ENCODE measurements at regions not wholly inside any gene's neighbourhood (a gene's known extent, or its start where the extent isn't known, plus 50 kb on each side); places are given as distances from the start of the nearest gene placed in this dataset.

DNA sequence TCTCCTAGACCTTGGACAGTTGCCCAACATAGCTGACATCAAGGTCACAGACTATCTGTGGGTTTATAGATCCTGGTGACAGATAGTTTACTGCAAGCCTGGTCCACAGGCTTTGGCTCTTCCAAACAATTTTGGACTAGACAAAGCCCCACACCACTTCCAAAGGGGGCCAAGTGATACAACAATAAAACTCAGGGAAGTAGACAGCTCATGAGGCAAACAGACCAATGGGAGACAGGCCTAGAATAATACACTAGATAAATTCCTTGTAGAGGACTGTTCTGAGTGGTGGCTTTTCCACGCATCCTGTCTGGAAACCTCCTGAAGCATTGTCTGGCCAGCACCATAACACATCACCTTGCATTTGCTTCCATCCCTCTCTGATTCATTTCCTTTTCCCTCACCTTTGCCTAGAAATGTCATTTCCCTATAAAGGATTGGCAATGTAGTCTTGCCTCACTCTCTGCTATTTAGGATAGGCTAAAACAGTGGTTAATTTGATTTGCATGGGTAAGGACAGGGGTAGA, 284.2 kb downstream of the POU4F1 start:
- H3K36me3 Mint-ChIP-seq (ENCODE audit: unreplicated experiment) = no peaks in the 10 kb centered on the region
- no peak overlapping the region for H3K4me3 Mint-ChIP-seq (ENCODE audit: unreplicated experiment)
- no peak overlapping the region for H3K27ac Mint-ChIP-seq (ENCODE audit: unreplicated experiment)
- DNase-seq (ENCODE audit: extremely low spot score, unreplicated experiment) = no peak
- H3K27me3 Mint-ChIP-seq (ENCODE audit: unreplicated experiment) = no peaks in the 10 kb centered on the region
- no peaks in the 10 kb centered on the region for H3K9me3 Mint-ChIP-seq (ENCODE audit: unreplicated experiment)
- TF ChIP-seq, protein P1, sequence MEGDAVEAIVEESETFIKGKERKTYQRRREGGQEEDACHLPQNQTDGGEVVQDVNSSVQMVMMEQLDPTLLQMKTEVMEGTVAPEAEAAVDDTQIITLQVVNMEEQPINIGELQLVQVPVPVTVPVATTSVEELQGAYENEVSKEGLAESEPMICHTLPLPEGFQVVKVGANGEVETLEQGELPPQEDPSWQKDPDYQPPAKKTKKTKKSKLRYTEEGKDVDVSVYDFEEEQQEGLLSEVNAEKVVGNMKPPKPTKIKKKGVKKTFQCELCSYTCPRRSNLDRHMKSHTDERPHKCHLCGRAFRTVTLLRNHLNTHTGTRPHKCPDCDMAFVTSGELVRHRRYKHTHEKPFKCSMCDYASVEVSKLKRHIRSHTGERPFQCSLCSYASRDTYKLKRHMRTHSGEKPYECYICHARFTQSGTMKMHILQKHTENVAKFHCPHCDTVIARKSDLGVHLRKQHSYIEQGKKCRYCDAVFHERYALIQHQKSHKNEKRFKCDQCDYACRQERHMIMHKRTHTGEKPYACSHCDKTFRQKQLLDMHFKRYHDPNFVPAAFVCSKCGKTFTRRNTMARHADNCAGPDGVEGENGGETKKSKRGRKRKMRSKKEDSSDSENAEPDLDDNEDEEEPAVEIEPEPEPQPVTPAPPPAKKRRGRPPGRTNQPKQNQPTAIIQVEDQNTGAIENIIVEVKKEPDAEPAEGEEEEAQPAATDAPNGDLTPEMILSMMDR (IDR thresholded peaks at IDR 0.05) = no peak
- H3K4me1 Mint-ChIP-seq (ENCODE audit: unreplicated experiment) = no peaks in the 10 kb centered on the region

DNA sequence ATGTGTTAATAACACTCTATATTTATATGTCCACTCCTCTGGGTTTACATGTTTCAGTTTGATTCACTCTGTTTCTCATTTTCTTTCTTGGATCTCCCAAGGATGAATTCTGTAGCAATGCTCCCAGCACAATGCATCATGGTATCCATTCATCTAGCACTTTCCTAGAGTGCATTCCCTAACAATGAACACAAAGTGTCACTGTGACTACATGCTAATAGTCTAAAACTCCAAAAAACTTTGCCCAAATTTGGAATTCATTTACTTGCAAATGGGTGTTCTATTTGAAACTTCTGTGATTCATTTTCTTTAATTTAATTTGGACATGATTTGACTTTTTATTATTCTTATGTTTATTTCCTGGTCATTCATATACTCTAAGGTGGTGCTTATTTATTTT, 286.3 kb downstream of the POU4F1 start:
- Mint-ChIP-seq H3K27me3 (ENCODE audit: unreplicated experiment) (no peaks in the 10 kb centered on the region), H3K4me1 (ENCODE audit: unreplicated experiment) (no peaks in the 10 kb centered on the region), H3K27ac (ENCODE audit: unreplicated experiment) (no peak overlapping the region), H3K4me3 (ENCODE audit: unreplicated experiment) (no peak overlapping the region), H3K36me3 (ENCODE audit: unreplicated experiment) (no peaks in the 10 kb centered on the region), H3K9me3 (ENCODE audit: unreplicated experiment) (no peaks in the 10 kb centered on the region)
- no peak for DNase-seq (ENCODE audit: extremely low spot score, unreplicated experiment)
- TF ChIP-seq, protein P1 (IDR thresholded peaks at IDR 0.05) = peak; percentile 25

DNA sequence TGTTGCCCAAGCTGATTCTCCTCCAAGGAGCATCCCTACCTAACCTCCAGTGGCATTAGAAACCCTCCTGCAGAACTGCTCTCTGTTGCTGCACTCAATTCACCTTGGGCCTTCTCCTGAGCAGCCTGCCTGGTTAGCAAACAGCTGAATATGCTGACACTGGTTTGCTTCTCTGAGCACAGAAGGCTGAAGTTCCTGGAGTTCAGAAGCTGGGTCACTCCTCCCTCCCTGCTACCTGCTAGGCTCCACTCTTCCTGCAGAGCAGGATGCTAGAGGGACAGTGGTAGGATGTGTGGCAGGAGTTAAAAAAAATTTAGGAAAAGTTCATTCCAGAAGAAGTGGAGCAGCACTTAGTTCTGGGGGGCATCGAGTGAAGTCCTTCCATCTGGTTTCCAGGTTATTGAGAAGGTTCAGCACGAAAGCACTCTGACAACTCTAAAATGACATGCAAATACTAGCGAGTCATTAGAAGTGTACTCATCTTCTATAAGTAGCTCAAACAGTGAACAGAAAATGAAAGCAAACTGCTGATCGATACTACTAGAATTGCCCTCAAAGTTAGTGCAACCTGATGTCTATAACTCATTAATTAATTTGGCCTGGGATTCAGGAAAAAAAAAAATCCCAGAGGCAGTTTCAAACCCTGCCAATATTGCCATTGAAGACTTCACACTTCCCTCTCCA, 293.7 kb downstream of the POU4F1 start:
- no peak overlapping the region for H3K27ac Mint-ChIP-seq (ENCODE audit: unreplicated experiment)
- H3K36me3 Mint-ChIP-seq (ENCODE audit: unreplicated experiment) = no peaks in the 10 kb centered on the region
- TF ChIP-seq, protein P1 (IDR thresholded peaks at IDR 0.05) = no peak
- no peak for DNase-seq (ENCODE audit: extremely low spot score, unreplicated experiment)
- H3K27me3 Mint-ChIP-seq (ENCODE audit: unreplicated experiment) = no peaks in the 10 kb centered on the region
- no peaks in the 10 kb centered on the region for H3K9me3 Mint-ChIP-seq (ENCODE audit: unreplicated experiment)
- H3K4me3 Mint-ChIP-seq (ENCODE audit: unreplicated experiment) = no peak overlapping the region
- no peaks in the 10 kb centered on the region for H3K4me1 Mint-ChIP-seq (ENCODE audit: unreplicated experiment)

DNA sequence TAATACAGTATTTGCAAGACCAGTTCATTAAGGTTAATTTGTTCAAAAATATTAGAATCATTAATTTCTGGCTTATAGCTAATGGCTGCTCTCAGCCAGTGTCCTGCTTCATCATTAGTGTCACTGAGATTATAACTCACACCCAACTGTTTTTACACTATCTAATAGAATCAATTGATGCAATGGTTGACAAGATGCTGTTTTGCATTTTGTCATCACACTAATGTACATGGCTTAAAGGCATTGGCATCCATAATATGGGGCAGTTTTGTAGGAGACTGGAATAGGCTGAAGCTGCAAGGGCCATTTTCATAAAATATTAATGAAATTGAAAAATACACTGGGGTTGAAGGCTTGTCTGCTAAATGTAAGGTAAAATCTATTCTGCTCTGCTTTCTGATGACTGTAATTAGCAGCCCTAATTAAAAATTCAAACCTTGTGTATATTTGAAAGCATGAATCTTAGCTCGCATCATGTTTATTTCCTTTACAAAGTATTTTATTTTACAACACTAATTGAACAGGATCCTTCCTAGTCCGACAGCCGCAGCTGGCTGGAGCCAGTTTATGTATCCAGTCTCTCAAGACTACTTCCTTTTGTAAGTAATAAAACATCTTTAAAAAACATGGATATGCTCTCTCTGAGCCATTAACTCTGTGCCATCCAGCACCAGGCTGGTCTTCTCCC, 296.7 kb downstream of the POU4F1 start:
- DNase-seq (ENCODE audit: extremely low spot score, unreplicated experiment) = no peak
- H3K9me3 Mint-ChIP-seq (ENCODE audit: unreplicated experiment) = no peaks in the 10 kb centered on the region
- TF ChIP-seq, protein P1 (IDR thresholded peaks at IDR 0.05) = no peak
- no peaks in the 10 kb centered on the region for H3K4me1 Mint-ChIP-seq (ENCODE audit: unreplicated experiment)
- H3K36me3 Mint-ChIP-seq (ENCODE audit: unreplicated experiment) = no peaks in the 10 kb centered on the region
- no peak overlapping the region for H3K27ac Mint-ChIP-seq (ENCODE audit: unreplicated experiment)
- no peaks in the 10 kb centered on the region for H3K27me3 Mint-ChIP-seq (ENCODE audit: unreplicated experiment)
- H3K4me3 Mint-ChIP-seq (ENCODE audit: unreplicated experiment) = no peak overlapping the region

DNA sequence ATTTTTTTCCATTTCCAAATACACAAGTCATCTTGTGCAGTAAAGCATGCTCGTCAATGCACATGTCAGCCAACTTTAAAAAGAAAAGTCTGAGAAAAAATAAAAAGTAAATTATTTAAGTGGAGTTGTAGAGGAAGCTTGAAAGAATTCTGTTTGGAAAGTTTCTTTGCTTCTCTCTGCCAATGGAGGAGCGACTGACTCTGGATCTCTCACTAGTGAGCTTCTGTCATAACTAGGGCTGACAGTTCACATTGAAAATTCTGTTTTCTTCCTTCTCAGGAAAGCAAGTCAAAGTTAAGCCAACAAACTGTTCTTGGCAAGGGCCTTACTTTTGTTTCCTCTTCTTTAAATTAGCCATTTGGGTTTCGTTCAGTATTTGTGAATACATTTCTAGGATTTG, 298.2 kb downstream of the POU4F1 start:
- Mint-ChIP-seq H3K36me3 (ENCODE audit: unreplicated experiment) (no peaks in the 10 kb centered on the region), H3K27me3 (ENCODE audit: unreplicated experiment) (peaks cover 3% of the 10 kb centered on the region), H3K4me3 (ENCODE audit: unreplicated experiment) (no peak overlapping the region), H3K9me3 (ENCODE audit: unreplicated experiment) (no peaks in the 10 kb centered on the region), H3K4me1 (ENCODE audit: unreplicated experiment) (no peaks in the 10 kb centered on the region), H3K27ac (ENCODE audit: unreplicated experiment) (no peak overlapping the region)
- no peak for DNase-seq (ENCODE audit: extremely low spot score, unreplicated experiment)
- TF ChIP-seq, protein P1 (IDR thresholded peaks at IDR 0.05) = no peak
